OCI-LY1 (cell line): ENCODE measurements at regions not wholly inside any gene's neighbourhood (a gene's known extent, or its start where the extent isn't known, plus 50 kb on each side); places are given as distances from the start of the nearest gene placed in this dataset.
A peak's percentile ranks its signal among the peaks of the same experiment; 100 is the strongest.

Experiments
- H2AFZ ChIP-seq: fragments of 200-600 bp; sonication (generic), shearing (Covaris generic); 2 replicates; pipeline ENCODE4 v1.6.0; 2014; ENCODE audit warnings: antibody characterized with exemption, mild to moderate bottlenecking, low read length
- H3F3A ChIP-seq: fragments of 200-600 bp; sonication (generic), shearing (Covaris generic); 2 replicates; pipeline ENCODE4 v1.6.0; 2014; ENCODE audit warnings: mild to moderate bottlenecking, antibody characterized with exemption, low read length, moderate library complexity; ENCODE audit not compliant: insufficient read depth
- H3K27ac ChIP-seq: fragments of 200-600 bp; sonication (generic); 2 replicates; pipeline ENCODE4 v1.5.1; 2014; ENCODE audit warnings: low read length, mixed run types, mild to moderate bottlenecking, low read depth; ENCODE audit not compliant: poor library complexity, severe bottlenecking
- H3K27me3 ChIP-seq: fragments of 200-600 bp; sonication (generic); 2 replicates; pipeline ENCODE4 v1.6.0; 2014; ENCODE audit warnings: antibody characterized with exemption, mild to moderate bottlenecking, low read length, moderate library complexity; ENCODE audit not compliant: insufficient read depth
- H3K36me3 ChIP-seq: fragments of 200-600 bp; sonication (generic); 2 replicates; pipeline ENCODE4 v1.6.1; 2014; ENCODE audit warnings: mild to moderate bottlenecking, antibody characterized with exemption, low read length, moderate library complexity, mixed read lengths; ENCODE audit not compliant: insufficient read depth
- H3K4me1 ChIP-seq: fragments of 200-600 bp; sonication (generic); 2 replicates; pipeline ENCODE4 v1.5.1; 2014; ENCODE audit warnings: mild to moderate bottlenecking, low read length, moderate library complexity; ENCODE audit not compliant: insufficient read depth, severe bottlenecking
- H3K4me2 ChIP-seq: fragments of 200-600 bp; sonication (generic), shearing (Covaris generic); 2 replicates; pipeline ENCODE4 v1.6.1; 2014; ENCODE audit warnings: low read length
- H3K4me3 ChIP-seq: fragments of 200-600 bp; sonication (generic); 2 replicates; pipeline ENCODE4 v1.5.1; 2014; ENCODE audit warnings: low read length, low read depth, mild to moderate bottlenecking, mixed read lengths; ENCODE audit not compliant: poor library complexity, severe bottlenecking
- H3K79me2 ChIP-seq: fragments of 200-600 bp; shearing (Covaris generic); 2 replicates; pipeline ENCODE4 v1.6.1; 2016; ENCODE audit warnings: mixed run types, low read length, mixed read lengths; ENCODE audit not compliant: insufficient read depth
- H3K9ac ChIP-seq: fragments of 200-600 bp; sonication (generic), shearing (Covaris generic); 2 replicates; pipeline ENCODE4 v1.6.1; 2014; ENCODE audit warnings: mild to moderate bottlenecking, low read length, mixed read lengths
- H3K9me2 ChIP-seq: fragments of 200-600 bp; sonication (generic), shearing (Covaris generic); 2 replicates; pipeline ENCODE4 v1.6.1; 2014; ENCODE audit warnings: low read depth, mild to moderate bottlenecking, low read length, mixed read lengths
- H3K9me3 ChIP-seq: fragments of 200-600 bp; shearing (Covaris generic); 2 replicates; pipeline ENCODE4 v1.6.1; 2014; ENCODE audit warnings: low read length, mixed read lengths
- H4K20me1 ChIP-seq: fragments of 200-600 bp; sonication (generic), shearing (Covaris generic); 2 replicates; pipeline ENCODE4 v1.6.0; 2016; ENCODE audit warnings: mild to moderate bottlenecking, low read length; ENCODE audit not compliant: insufficient read depth
- CTCF ChIP-seq: fragments of 200-600 bp; sonication (generic), shearing (Covaris generic); IDR thresholded peaks from 2 replicates; pipeline ENCODE4 v1.5.1; 2017; ENCODE audit warnings: mild to moderate bottlenecking, antibody characterized with exemption, low read length, moderate library complexity, mixed read lengths
- EZH2 ChIP-seq: fragments of 200-600 bp; sonication (generic), shearing (Covaris generic); IDR thresholded peaks from 2 replicates; pipeline ENCODE4 v1.8.0; 2017; ENCODE audit warnings: borderline replicate concordance, mixed run types, mild to moderate bottlenecking, antibody characterized with exemption, low read length, moderate library complexity, mixed read lengths

- no peaks in the 10 kb centered on the region for H3K79me2 ChIP-seq
Measured at GRCh38 chrX:94908648-94909047, 1234.6 kb downstream of the FAM133A start.

GRCh38 chrX:94914235-94914634, 1240.2 kb downstream of the FAM133A start:
- no peaks in the 10 kb centered on the region for H4K20me1 ChIP-seq
- H3K4me1 ChIP-seq, result peaks cover 3% of the 10 kb centered on the region
- no peak overlapping the region for H2AFZ ChIP-seq
- H3K9me2 ChIP-seq, result no peaks in the 10 kb centered on the region
- no peak overlapping the region for H3K4me2 ChIP-seq
- H3K79me2 ChIP-seq, result no peaks in the 10 kb centered on the region
- no peaks in the 10 kb centered on the region for H3K9me3 ChIP-seq
- TF ChIP-seq CTCF (no peak), EZH2 (no peak)
- no peak overlapping the region for H3K27ac ChIP-seq
- no peaks in the 10 kb centered on the region for H3F3A ChIP-seq
- H3K36me3 ChIP-seq, result no peaks in the 10 kb centered on the region
- no peak overlapping the region for H3K4me3 ChIP-seq
- H3K9ac ChIP-seq, result no peak overlapping the region
- H3K27me3 ChIP-seq, result no peaks in the 10 kb centered on the region

More at GRCh38 chrX:94908648-94909047, 1234.6 kb downstream of the FAM133A start:
- Histone ChIP-seq H4K20me1 (no peaks in the 10 kb centered on the region), H3K4me3 (no peak overlapping the region), H3K27me3 (no peaks in the 10 kb centered on the region), H3F3A (no peaks in the 10 kb centered on the region), H3K9me3 (no peaks in the 10 kb centered on the region), H3K4me1 (peaks cover 14% of the 10 kb centered on the region), H3K36me3 (no peaks in the 10 kb centered on the region), H3K4me2 (no peak overlapping the region), H2AFZ (no peak overlapping the region), H3K27ac (no peak overlapping the region), H3K9me2 (no peaks in the 10 kb centered on the region), H3K9ac (no peak overlapping the region)
- TF ChIP-seq CTCF, result no peak
- no peak for TF ChIP-seq EZH2

GRCh38 chrX:94932278-94932965, 1258.4 kb downstream of the FAM133A start:
- TF ChIP-seq EZH2 (no peak), CTCF (no peak)
- H3K4me3 ChIP-seq, result peak overlapping the region; percentile 10
- peak overlapping the region; percentile 47; the same call in 1 of the 2 replicates for H3K9ac ChIP-seq
- H3K27me3 ChIP-seq, result no peaks in the 10 kb centered on the region
- H2AFZ ChIP-seq, result no peak overlapping the region
- H3K27ac ChIP-seq, result peak overlapping the region; percentile 88
- no peaks in the 10 kb centered on the region for H4K20me1 ChIP-seq
- H3K36me3 ChIP-seq, result no peaks in the 10 kb centered on the region
- no peaks in the 10 kb centered on the region for H3K9me2 ChIP-seq
- H3F3A ChIP-seq, result no peaks in the 10 kb centered on the region
- peak overlapping the region; percentile 32 for H3K4me2 ChIP-seq
- no peaks in the 10 kb centered on the region for H3K79me2 ChIP-seq
- H3K9me3 ChIP-seq, result no peaks in the 10 kb centered on the region
- peaks cover 26% of the 10 kb centered on the region for H3K4me1 ChIP-seq
